GM12864 (cell line): ENCODE measurements at regions not wholly inside any gene's neighbourhood (a gene's known extent, or its start where the extent isn't known, plus 50 kb on each side); places are given as distances from the start of the nearest gene placed in this dataset.

ENCODE experiments used
- DNase-seq: peaks from one replicate; pipeline ENCODE4 v3.0.0-alpha.2; 2011; ENCODE audit warnings: low read depth
- H3K4me3 ChIP-seq: 2 replicates; pipeline ENCODE4 v1.5.1; 2011; ENCODE audit warnings: mild to moderate bottlenecking, low read depth, low read length, control low read depth
- CTCF ChIP-seq: IDR thresholded peaks from 2 replicates; pipeline ENCODE4 v1.5.1; 2011; ENCODE audit warnings: low read depth, mild to moderate bottlenecking, moderate library complexity, low read length, control low read depth, inconsistent platforms; ENCODE audit errors: missing control alignments

- H3K4me3 ChIP-seq: no peak overlapping the region
- no peak for TF ChIP-seq CTCF
- no peak for DNase-seq
Observed at GRCh38 chr7:15915686-15916293, 229.3 kb upstream of the MEOX2 start.

GRCh38 chr7:15914611-15915010, 228.1 kb upstream of the MEOX2 start:
- no peak for DNase-seq
- no peak for TF ChIP-seq CTCF
- no peak overlapping the region for H3K4me3 ChIP-seq

DNA sequence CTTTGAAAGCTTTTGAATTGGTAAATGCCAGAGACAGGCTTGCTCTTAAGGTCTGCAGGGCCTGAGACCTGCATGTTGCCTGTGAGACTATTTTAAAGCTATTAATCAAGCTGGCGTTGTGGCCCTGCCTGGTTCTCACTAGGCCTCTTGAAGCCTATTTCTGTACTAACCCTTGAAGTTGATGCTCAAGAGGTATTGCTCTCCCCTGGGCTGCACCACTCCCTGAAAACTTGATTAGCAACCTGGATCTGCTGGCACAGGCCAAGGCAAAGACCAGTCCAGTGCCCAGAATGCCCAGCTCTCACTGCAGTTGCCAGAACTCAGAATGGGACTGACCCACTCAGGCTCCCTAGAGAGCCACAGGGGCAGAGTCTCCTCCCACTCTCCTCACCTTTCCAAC, 220.0 kb upstream of the MEOX2 start:
- H3K4me3 ChIP-seq: no peak overlapping the region
- TF ChIP-seq CTCF: no peak
- DNase-seq: no peak

DNA sequence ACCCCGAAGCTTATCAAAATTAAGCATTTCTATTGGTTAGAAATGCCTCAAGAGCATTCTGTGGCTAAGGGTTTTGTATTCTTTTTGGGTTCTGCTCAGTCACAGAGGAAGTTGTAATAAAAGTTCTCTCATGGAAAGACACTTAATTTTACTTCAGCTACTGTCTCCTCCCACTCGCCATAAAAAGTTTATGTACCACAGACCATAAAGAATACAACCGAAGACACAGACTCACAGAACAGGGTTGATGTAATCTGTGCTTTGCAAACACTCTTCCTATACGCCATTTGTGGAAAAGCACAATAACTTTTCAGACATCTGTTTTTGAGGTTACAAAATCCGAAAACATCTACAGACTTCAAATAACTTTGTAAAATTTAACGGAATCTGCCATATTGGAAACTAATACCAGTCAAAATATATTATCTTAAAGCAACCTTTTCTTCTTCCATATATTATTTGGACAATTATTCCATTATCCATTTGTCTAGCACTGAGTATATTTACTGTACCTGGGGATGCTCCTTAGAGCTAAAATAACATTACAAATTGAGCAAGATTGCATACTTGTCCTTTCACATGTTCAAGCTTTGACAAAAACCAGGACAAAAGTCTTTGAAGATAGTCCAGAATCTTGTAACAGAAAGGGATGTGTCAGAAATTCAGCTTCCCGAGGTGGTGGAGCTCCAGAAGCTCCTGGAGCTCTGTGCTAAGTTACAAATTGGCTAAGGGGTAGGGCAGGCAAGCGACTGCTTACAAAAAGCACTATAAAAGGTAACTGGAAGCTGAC, 219.0 kb upstream of the MEOX2 start:
- no peak overlapping the region for H3K4me3 ChIP-seq
- DNase-seq: no peak
- no peak for TF ChIP-seq CTCF

- DNase-seq: no peak
- H3K4me3 ChIP-seq: no peak overlapping the region
- TF ChIP-seq CTCF: no peak
Observed at GRCh38 chr7:15891151-15891881, 204.8 kb upstream of the MEOX2 start.

GRCh38 chr7:15889507-15889906, 203.0 kb upstream of the MEOX2 start:
- DNase-seq: no peak
- no peak overlapping the region for H3K4me3 ChIP-seq
- no peak for TF ChIP-seq CTCF

GRCh38 chr7:15888090-15888489, 201.6 kb upstream of the MEOX2 start:
- no peak overlapping the region for H3K4me3 ChIP-seq
- no peak for TF ChIP-seq CTCF
- DNase-seq: no peak
